ENCODE measurements at regions not wholly inside any gene's neighbourhood (a gene's known extent, or its start where the extent isn't known, plus 50 kb on each side); places are given as distances from the start of the nearest gene placed in this dataset.

- H3K27me3 ChIP-seq (ENCODE audit: insufficient read depth, poor library complexity, severe bottlenecking): no peaks in the 10 kb centered on the region
- H3K27ac ChIP-seq (replicated peaks): no peak overlapping the region
- no peak for TF ChIP-seq POLR2AphosphoS5 (IDR thresholded peaks at IDR 0.05; ENCODE audit: low read depth)
- TF ChIP-seq SPI1 (IDR thresholded peaks at IDR 0.05; ENCODE audit: borderline replicate concordance, low read depth): no peak
- no peak for TF ChIP-seq CTCF (IDR thresholded peaks at IDR 0.05; ENCODE audit: insufficient read depth, low read length)
- no peak for TF ChIP-seq GABPA (IDR thresholded peaks at IDR 0.05; ENCODE audit: low read depth)
- no peak for TF ChIP-seq REST (IDR thresholded peaks at IDR 0.05; ENCODE audit: insufficient replicate concordance, low read depth)
- H3K4me3 ChIP-seq (replicated peaks; ENCODE audit: insufficient read depth, low read length): no peak overlapping the region
- DNase-seq (ENCODE audit: low read depth in 1 of 2, low spot score in 1 of 2): no peak
Measured at GRCh38 chr5:4128994-4129393, 533.4 kb downstream of the IRX1 start.

- TF ChIP-seq POLR2AphosphoS5 (IDR thresholded peaks at IDR 0.05; ENCODE audit: low read depth) (no peak), REST (IDR thresholded peaks at IDR 0.05; ENCODE audit: insufficient replicate concordance, low read depth) (no peak), SPI1 (IDR thresholded peaks at IDR 0.05; ENCODE audit: borderline replicate concordance, low read depth) (no peak), CTCF (IDR thresholded peaks at IDR 0.05; ENCODE audit: insufficient read depth, low read length) (no peak), GABPA (IDR thresholded peaks at IDR 0.05; ENCODE audit: low read depth) (no peak)
- no peak for DNase-seq (ENCODE audit: low read depth in 1 of 2, low spot score in 1 of 2)
- Histone ChIP-seq H3K4me3 (replicated peaks; ENCODE audit: insufficient read depth, low read length) (no peak overlapping the region), H3K27me3 (ENCODE audit: insufficient read depth, poor library complexity, severe bottlenecking) (no peaks in the 10 kb centered on the region), H3K27ac (replicated peaks) (no peak overlapping the region)
Measured at GRCh38 chr5:4129523-4129922, 533.9 kb downstream of the IRX1 start.

- Histone ChIP-seq H3K4me3 (replicated peaks; ENCODE audit: insufficient read depth, low read length) (no peak overlapping the region), H3K27ac (replicated peaks) (no peak overlapping the region), H3K27me3 (ENCODE audit: insufficient read depth, poor library complexity, severe bottlenecking) (no peaks in the 10 kb centered on the region)
- DNase-seq (ENCODE audit: low read depth in 1 of 2, low spot score in 1 of 2): no peak
- no peak for TF ChIP-seq GABPA (IDR thresholded peaks at IDR 0.05; ENCODE audit: low read depth)
- no peak for TF ChIP-seq CTCF (IDR thresholded peaks at IDR 0.05; ENCODE audit: insufficient read depth, low read length)
- TF ChIP-seq REST (IDR thresholded peaks at IDR 0.05; ENCODE audit: insufficient replicate concordance, low read depth): no peak
- no peak for TF ChIP-seq SPI1 (IDR thresholded peaks at IDR 0.05; ENCODE audit: borderline replicate concordance, low read depth)
- no peak for TF ChIP-seq POLR2AphosphoS5 (IDR thresholded peaks at IDR 0.05; ENCODE audit: low read depth)
Measured at GRCh38 chr5:4130819-4131218, 535.2 kb downstream of the IRX1 start.
